ENCODE measurements at regions not wholly inside any gene's neighbourhood (a gene's known extent, or its start where the extent isn't known, plus 50 kb on each side); places are given as distances from the start of the nearest gene placed in this dataset.

GRCh38 chr3:14333215-14333614 is 69.2 kb upstream of the SLC6A6 start:
- no peak for TF ChIP-seq CTCF (IDR thresholded peaks at IDR 0.05)
- no peak for TF ChIP-seq POLR2A (IDR thresholded peaks at IDR 0.05)
- no peak for TF ChIP-seq EP300 (IDR thresholded peaks at IDR 0.05; ENCODE audit: low read depth)
- TF ChIP-seq POLR2AphosphoS5 (IDR thresholded peaks at IDR 0.05), result no peak
